NCI-H2171 treated with DMSO at 0.1 percent for 48 hours (cell line): ENCODE measurements at regions not wholly inside any gene's neighbourhood (a gene's known extent, or its start where the extent isn't known, plus 50 kb on each side); places are given as distances from the start of the nearest gene placed in this dataset.
"Not testable (repeated sequence)": the region's sequence is repeated elsewhere in the genome, so short reads cannot be mapped to it uniquely, and the experiment has no call there.

Experiments used
- DNase-seq: peaks from one replicate; lab custom pipeline; 2025; lab: John Stamatoyannopoulos, UW

DNA sequence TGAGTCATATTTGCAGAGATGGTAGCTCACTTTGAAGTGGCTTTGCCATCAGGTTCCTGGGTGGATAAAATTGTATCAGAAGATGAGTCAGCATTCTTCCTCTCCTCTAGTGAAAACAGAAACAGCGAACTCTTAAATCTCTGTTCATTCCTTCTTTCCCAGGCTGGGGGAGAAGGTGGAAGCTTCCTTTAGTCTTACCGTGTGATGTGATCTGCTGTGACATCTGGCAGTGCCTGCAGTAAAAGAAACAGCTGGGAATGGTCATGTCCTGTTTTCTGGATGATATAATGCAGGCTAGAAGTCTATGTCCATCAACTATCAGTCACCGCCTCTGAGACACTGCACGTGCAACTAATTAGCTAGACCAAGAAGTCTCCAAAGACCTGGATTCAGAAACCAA is 171.6 kb downstream of the VAPA start:
- no peak for DNase-seq

DNA sequence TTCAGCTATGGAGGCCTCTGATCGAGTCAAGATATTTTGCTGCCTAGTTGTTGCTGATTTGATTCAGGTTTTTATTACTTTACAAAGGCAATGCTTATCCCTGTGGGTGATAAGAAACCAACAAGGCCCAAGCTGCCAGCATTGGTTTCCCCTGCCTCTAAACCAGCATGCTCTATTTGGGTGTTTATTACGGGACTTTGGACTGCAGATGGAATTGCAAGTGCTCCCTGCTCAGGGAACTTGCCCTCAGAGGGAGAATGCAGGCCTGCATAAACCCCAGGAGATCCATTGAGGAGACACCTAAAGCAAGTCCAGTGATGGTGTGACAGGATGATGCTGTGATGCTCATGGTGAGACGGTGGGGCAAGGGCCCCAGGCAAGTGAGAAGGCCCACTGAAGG is 172.1 kb downstream of the VAPA start:
- DNase-seq, result no peak

GRCh38 chr18:10086458-10087210 is 172.8 kb downstream of the VAPA start:
- DNase-seq, result no peak

DNA sequence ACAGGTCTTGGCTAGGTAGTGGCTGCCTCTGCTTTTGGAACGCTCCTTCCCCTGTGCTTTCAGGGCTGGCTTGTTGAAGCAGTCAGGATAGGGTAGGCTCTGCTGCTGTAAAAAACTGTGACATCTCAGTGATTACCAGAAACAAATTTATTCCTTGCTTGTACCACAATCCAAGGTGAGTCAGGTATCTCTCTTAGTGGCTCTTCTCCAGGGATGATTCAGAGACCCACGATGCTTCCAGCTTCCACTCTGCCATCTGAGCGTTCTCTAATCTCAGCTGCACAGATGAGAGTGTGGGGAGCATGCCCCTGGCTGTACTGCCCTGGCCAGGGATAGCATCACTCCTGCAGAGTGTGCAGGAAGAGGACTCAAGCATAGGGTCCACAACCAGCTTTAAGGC is 174.9 kb downstream of the VAPA start:
- no peak for DNase-seq

GRCh38 chr18:10089881-10090280 is 176.1 kb downstream of the VAPA start:
- DNase-seq, result peak; percentile 71

- DNase-seq, result no peak
Measured at GRCh38 chr18:10090668-10091067, 176.9 kb downstream of the VAPA start.

DNA sequence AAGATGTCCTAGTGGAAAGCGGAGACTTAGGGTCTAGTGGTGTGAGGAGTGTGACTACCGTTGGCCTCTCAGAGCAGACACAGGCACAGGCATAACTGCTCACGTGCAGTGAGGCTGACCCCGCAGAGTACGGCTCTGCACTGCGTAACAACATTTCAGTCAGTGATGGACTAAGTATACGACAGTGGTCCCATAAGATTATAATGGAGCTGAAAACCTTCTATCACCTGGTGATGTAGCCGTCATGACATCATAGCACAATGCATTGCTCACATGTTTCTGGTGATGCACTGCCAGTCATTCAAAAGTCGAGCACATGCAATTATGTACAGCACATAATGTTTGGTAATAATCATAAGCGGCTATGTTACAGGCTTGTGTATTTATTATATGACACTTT is 179.6 kb downstream of the VAPA start:
- no peak for DNase-seq

GRCh38 chr18:10094154-10094553 is 180.3 kb downstream of the VAPA start:
- no peak for DNase-seq

- DNase-seq, result no peak
Measured at GRCh38 chr18:10094655-10095054, 180.8 kb downstream of the VAPA start.

DNA sequence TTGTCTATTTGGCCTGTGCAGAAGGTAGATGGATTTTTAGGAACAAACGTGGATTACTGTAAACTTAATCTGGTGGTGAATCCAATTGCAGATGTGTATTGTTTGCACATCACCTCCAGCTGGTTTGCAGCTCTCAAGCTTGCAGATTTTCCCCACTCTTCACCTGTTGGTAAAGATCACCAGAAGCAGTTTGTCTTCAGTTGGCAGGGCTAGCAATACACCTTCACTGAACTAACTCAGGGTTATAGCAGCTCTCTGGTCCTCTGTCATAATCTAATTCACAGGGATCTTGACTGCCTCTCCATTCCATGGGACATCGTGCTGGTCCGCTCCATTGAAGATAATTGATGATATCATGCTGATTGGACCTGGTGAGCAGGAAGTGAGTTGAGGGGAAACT is 181.5 kb downstream of the VAPA start:
- no peak for DNase-seq

DNA sequence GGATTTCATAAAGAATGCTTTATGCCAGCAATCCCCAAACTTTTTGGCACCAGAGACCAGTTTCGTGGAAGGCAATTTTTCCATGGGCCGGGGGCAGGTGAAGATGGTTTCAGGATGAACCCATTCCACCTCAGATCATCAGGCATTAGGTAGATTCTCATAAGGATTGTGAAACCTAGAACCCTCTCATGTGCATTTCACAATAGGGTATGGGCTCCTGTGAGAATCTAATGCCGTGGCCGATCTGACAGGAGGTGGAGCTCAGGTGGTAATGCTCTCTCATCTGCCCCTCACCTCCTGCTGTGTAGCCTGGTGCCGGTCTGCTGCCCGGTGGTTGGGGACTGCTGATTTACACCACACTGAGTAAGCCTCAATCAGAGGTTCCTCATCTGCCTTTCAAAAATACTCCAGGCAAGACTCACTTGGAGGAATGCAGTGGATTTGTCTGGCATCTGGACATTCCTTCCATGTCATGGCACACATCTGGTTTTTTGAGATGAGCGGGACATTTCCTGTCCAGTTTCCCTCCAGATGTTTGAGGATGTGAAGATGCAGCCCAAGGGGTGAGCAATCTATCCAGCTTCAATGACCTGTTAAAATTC is 185.8 kb downstream of the VAPA start:
- no peak for DNase-seq

- DNase-seq, result peak; percentile 4
Measured at GRCh38 chr18:10100196-10100595, 186.4 kb downstream of the VAPA start.

DNA sequence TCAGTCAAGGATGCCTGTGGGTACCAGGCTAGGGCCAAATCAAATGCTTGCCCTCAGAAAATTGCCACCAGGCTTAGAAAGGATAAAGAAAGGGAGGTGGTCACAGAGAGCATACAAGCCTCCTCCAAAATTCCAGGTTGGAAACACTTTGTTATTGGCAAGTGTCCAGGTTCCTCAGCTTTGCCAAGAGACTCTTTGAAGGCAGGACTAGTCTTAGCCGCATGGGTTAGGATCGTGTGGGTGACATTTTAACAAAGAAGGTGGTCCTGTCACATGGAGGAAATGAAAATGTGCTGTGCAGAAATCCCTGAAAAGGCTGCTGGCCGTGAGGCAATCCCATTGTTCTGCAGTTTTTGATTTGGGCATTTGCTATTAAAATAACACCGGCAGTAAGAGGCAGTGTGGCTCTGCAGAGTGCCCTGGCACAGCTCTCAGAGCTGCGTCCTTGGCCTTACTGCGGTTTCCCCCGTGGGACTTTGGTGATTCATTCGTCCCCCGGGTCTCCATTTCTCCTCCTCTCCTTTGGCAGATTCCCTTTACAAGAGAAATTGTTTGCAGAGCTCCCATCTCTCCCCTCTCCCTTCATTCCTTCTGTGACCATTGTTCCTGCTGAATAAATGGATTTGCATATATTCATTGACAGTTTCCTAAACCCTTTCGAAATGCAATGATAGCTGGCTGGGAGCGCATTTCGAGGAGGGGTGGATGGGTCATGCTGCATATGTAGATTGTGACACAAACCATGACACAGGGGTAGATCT is 187.3 kb downstream of the VAPA start:
- peak; percentile 28 for DNase-seq

- DNase-seq, result no peak
Measured at GRCh38 chr18:10101729-10102128, 187.9 kb downstream of the VAPA start.

- DNase-seq, result not testable (repeated sequence)
Measured at GRCh38 chr18:10105118-10105517, 191.3 kb downstream of the VAPA start.

GRCh38 chr18:10111191-10111590 is 197.4 kb downstream of the VAPA start:
- DNase-seq, result no peak

DNA sequence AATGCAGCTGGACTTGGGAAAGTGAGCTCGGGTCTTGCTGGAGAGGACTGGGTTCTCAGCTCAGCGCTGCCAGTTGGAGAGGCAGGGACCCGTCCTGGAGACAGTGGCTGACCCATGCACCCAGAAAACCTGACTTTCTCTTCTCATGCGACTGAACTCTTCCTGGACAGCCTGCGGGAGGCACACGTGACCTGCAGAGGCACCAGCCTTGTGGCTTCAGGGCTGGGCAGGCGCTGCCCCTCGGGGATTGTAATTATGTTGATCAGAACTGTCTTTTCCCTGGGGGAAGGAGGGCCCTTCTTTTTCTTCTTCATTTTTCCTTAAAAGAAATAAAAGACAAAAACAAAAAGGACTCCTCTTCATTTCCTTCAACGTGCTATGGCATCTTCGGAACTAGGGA is 198.1 kb downstream of the VAPA start:
- DNase-seq, result no peak

DNA sequence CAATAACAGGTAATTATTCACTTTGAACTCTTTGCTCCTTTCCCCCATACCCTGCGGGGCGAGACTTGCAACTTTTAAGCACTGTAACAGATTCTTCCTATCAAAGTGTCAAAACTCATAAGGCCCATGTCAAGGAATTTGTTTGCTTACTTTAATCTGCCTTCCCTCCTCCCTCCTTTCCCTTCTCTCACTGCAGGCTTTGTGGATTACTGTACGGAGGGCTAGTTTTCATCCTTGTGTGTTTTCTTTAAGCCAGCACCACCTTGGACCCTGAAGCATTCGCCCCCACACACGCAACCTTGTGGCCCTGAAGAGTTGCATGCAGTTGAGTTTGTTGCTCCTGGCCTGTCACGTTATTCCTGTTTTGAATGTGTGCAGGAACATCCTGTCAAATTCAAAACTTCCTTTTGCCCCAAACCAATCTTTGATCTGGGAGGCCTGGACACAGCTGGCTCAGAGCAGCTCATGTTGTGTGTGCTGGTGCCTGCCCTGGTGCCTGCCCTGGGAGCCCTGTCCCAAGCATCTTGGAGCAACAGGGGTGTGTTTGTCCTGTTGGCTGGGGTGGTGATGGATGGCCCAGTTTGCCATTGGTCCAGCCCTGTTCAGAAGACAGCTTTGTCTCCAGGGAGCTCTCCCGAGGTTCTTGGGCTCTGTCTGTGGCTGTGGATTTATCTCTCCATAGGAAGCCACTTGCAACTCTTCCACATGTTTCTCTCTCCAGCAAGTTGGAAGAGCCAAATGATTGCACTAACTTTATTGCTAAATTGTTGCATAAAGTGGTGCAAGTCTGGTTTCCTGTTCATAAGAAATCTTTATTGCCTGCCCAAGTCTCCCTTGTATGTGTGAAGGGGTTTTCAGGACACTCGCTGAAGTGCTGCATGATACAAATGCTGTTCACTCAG is 199.6 kb downstream of the VAPA start:
- DNase-seq, result no peak

- DNase-seq, result no peak
Measured at GRCh38 chr18:10114717-10115463, 201.1 kb downstream of the VAPA start.

GRCh38 chr18:10116574-10116973 is 202.8 kb downstream of the VAPA start:
- DNase-seq, result no peak

- DNase-seq, result no peak
Measured at GRCh38 chr18:10119528-10119927, 205.7 kb downstream of the VAPA start.
